GM12878 (cell line): ENCODE measurements at regions not wholly inside any gene's neighbourhood (a gene's known extent, or its start where the extent isn't known, plus 50 kb on each side); places are given as distances from the start of the nearest gene placed in this dataset.

ENCODE experiments used
- ATAC-seq: fragments of 200-7000 bp; cut with Tn5 transposase; 3 replicates; pipeline ENCODE4 v1.9.1; 2020; ENCODE audit warnings: mild to moderate bottlenecking, moderate library complexity
- BruUV-seq: library from RNA; stranded (reverse); fragments of 400-500 nt; replicated peaks from 2 replicates; lab custom pipeline; 2021; lab: Mats Ljungman, UMichigan
- CTCF ChIA-PET: fragments of 300-600 bp; sonication (Branson Sonifier 250); formaldehyde crosslinking; extraction: SDS; loops from one replicate; lab custom pipeline; 2021; ENCODE audit warnings: inconsistent platforms; lab: Yijun Ruan, JAX
- POLR2A ChIA-PET: fragments of 350-600 bp; formaldehyde crosslinking; extraction: SDS; loops from one replicate; lab custom pipeline; 2021; ENCODE audit warnings: inconsistent platforms; lab: Charles Lee
- RAD21 ChIA-PET: fragments of 300-600 bp; sonication (Branson Sonifier 250); formaldehyde crosslinking; loops from one replicate; lab custom pipeline; 2023; ENCODE audit warnings: antibody characterized with exemption; ENCODE audit not compliant: unreplicated experiment; lab: Charles Lee
- SMC1A ChIA-PET: fragments of 300-600 bp; sonication (Branson Sonifier 250); formaldehyde crosslinking; loops from one replicate; lab custom pipeline; 2023; ENCODE audit not compliant: unreplicated experiment, uncharacterized antibody; lab: Charles Lee
- DNase-seq: peaks from one replicate; pipeline ENCODE4 v3.0.0-alpha.2; 2011; ENCODE audit warnings: low read depth, low spot score
- FAIRE-seq: peaks from 3 replicates; lab custom pipeline; 2011; peaks lifted over from hg19 to GRCh38; lab: Jason Lieb, UNC
- H2AFZ ChIP-seq: 2 replicates; pipeline ENCODE4 v1.6.0; 2011; ENCODE audit warnings: low read depth, low read length, control low read depth; ENCODE audit not compliant: control insufficient read depth
- H3K27ac ChIP-seq: 2 replicates; pipeline ENCODE4 v1.5.1; 2011; ENCODE audit warnings: control low read depth; ENCODE audit not compliant: control insufficient read depth, insufficient read depth
- H3K27me3 ChIP-seq, 2 experiments: replicated peaks in 1 of 2; 2 replicates each; pipeline versions ENCODE4 v1.6.0 to v1.6.1; 2011; ENCODE audit warnings: low read length in 1 of 2; ENCODE audit not compliant: control insufficient read depth in 2 of 2, insufficient read depth in 2 of 2
- H3K36me3 ChIP-seq, 2 experiments: 2 replicates each; pipeline ENCODE4 v1.5.1; 2011; ENCODE audit warnings: low read length in 1 of 2; ENCODE audit not compliant: control insufficient read depth in 2 of 2, insufficient read depth in 2 of 2
- H3K4me1 ChIP-seq: 2 replicates; pipeline ENCODE4 v1.6.1; 2011; ENCODE audit warnings: mild to moderate bottlenecking, low read length, moderate library complexity, mixed read lengths; ENCODE audit not compliant: control insufficient read depth, insufficient read depth
- H3K4me2 ChIP-seq: 2 replicates; pipeline ENCODE4 v1.6.0; 2011; ENCODE audit warnings: control low read depth; ENCODE audit not compliant: control insufficient read depth, insufficient read depth
- H3K4me3 ChIP-seq: fragments of 200-600 bp; sonication (generic); 2 replicates; pipeline ENCODE4 v1.5.1; 2016
- H3K79me2 ChIP-seq: 2 replicates; pipeline ENCODE4 v1.6.0; 2011; ENCODE audit warnings: low read length; ENCODE audit not compliant: control insufficient read depth, insufficient read depth
- H3K9ac ChIP-seq: 2 replicates; pipeline ENCODE4 v1.8.0; 2011; ENCODE audit warnings: low read length, control low read depth, mixed read lengths; ENCODE audit not compliant: control insufficient read depth, insufficient read depth
- H3K9me3 ChIP-seq: replicated peaks from 3 replicates; pipeline ENCODE4 v1.5.1; 2011; ENCODE audit warnings: mild to moderate bottlenecking, low read length; ENCODE audit not compliant: control insufficient read depth, insufficient read depth
- H4K20me1 ChIP-seq: 2 replicates; pipeline ENCODE4 v1.6.0; 2011; ENCODE audit not compliant: control insufficient read depth, insufficient read depth
- FOXM1 ChIP-seq: IDR thresholded peaks from 2 replicates; pipeline ENCODE4 v1.6.1; 2012; ENCODE audit warnings: low read depth, mild to moderate bottlenecking, inconsistent platforms, low read length, moderate library complexity
- NBN ChIP-seq: fragments of 450-650 bp; IDR thresholded peaks from 2 replicates; pipeline ENCODE4 v1.6.1; 2016
- RBBP5 ChIP-seq: fragments of 200-600 bp; sonication (generic); conservative IDR thresholded peaks from 2 replicates; pipeline ENCODE4 v1.6.1; 2016
- REST ChIP-seq: IDR thresholded peaks from 2 replicates; pipeline ENCODE4 v1.6.1; 2012; ENCODE audit warnings: mild to moderate bottlenecking, low read depth, low read length
- SREBF1 ChIP-seq: IDR thresholded peaks from 2 replicates; pipeline ENCODE4 v1.6.1; 2012; ENCODE audit warnings: mild to moderate bottlenecking, low read length
- WGBS: methylation state at CpG from one replicate; pipeline ENCODE4 v1.1.6; 2016; ENCODE audit warnings: low lambda C conversion rate; ENCODE audit not compliant: insufficient replicate concordance, insufficient coverage; ENCODE audit errors: missing lambda C conversion rate; 5-methylcytosine and 5-hydroxymethylcytosine counted together
- in situ Hi-C: fragments of 300-500 bp; cut with MboI; formaldehyde crosslinking; loops from 9 replicates; pipeline ENCODE4 v1.14.3; 2018; ENCODE audit warnings: mixed read lengths
- intact Hi-C: fragments of 100-400 bp; cut with micrococcal nuclease; formaldehyde crosslinking; loops from one replicate; pipeline ENCODE4 v1.14.2; 2022; ENCODE audit not compliant: unreplicated experiment
- TF ChIP-seq, protein P1 (sequence below): fragments of 450-650 bp; IDR thresholded peaks from 2 replicates; pipeline ENCODE4 v1.6.1; 2017; ENCODE audit warnings: mild to moderate bottlenecking
- TF ChIP-seq, protein P2 (sequence below): IDR thresholded peaks from 2 replicates; pipeline ENCODE4 v1.6.1; 2012; ENCODE audit warnings: low read depth, low read length, improper control_type of control experiment

GRCh38 chr17:77750427-77751043 lies 208.0 kb upstream of the TNRC6C start:
- SMC1A ChIA-PET: no interaction called here
- Histone ChIP-seq H3K79me2 (no peaks in the 10 kb centered on the region), H3K9ac (no peak overlapping the region), H3K4me3 (no peak overlapping the region), H3K4me2 (no peak overlapping the region), H3K27ac (no peak overlapping the region), H2AFZ (no peak overlapping the region), H3K36me3 (no peaks in the 10 kb centered on the region), H3K27me3 (peaks cover 0 to 1% of the 10 kb centered on the region in 2 experiments; a peak in 3 of 4 replicates), H4K20me1 (no peaks in the 10 kb centered on the region; the same call in 1 of the 2 replicates), H3K4me1 (no peaks in the 10 kb centered on the region), H3K9me3 (no peaks in the 10 kb centered on the region; the same call in 2 of the 3 replicates)
- no peak for DNase-seq
- RAD21 ChIA-PET: no interaction called here
- FAIRE-seq: no peak
- no peak for ATAC-seq
- in situ Hi-C loops (no loop called here), intact Hi-C loops (no loop called here)
- no TSS peak for BruUV-seq
- WGBS: 0% methylated on average over 5 of the region's 5 CpGs
- POLR2A ChIA-PET: no interaction called here
- CTCF ChIA-PET: no interaction called here
- no peak for TF ChIP-seq NBN
- TF ChIP-seq SREBF1: no peak
- TF ChIP-seq, protein P1, sequence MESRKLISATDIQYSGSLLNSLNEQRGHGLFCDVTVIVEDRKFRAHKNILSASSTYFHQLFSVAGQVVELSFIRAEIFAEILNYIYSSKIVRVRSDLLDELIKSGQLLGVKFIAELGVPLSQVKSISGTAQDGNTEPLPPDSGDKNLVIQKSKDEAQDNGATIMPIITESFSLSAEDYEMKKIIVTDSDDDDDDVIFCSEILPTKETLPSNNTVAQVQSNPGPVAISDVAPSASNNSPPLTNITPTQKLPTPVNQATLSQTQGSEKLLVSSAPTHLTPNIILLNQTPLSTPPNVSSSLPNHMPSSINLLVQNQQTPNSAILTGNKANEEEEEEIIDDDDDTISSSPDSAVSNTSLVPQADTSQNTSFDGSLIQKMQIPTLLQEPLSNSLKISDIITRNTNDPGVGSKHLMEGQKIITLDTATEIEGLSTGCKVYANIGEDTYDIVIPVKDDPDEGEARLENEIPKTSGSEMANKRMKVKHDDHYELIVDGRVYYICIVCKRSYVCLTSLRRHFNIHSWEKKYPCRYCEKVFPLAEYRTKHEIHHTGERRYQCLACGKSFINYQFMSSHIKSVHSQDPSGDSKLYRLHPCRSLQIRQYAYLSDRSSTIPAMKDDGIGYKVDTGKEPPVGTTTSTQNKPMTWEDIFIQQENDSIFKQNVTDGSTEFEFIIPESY: no peak
- no peak for TF ChIP-seq REST
- TF ChIP-seq FOXM1: no peak
- TF ChIP-seq RBBP5: no peak
- TF ChIP-seq, protein P2, sequence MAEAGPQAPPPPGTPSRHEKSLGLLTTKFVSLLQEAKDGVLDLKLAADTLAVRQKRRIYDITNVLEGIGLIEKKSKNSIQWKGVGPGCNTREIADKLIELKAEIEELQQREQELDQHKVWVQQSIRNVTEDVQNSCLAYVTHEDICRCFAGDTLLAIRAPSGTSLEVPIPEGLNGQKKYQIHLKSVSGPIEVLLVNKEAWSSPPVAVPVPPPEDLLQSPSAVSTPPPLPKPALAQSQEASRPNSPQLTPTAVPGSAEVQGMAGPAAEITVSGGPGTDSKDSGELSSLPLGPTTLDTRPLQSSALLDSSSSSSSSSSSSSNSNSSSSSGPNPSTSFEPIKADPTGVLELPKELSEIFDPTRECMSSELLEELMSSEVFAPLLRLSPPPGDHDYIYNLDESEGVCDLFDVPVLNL: no peak
